ENCODE measurements at regions not wholly inside any gene's neighbourhood (a gene's known extent, or its start where the extent isn't known, plus 50 kb on each side); places are given as distances from the start of the nearest gene placed in this dataset.

- DNase-seq (peak in 1 of 6 donors; percentile 15), ATAC-seq (peak; percentile 20 to 76 (median 40)), FAIRE-seq (no peak)
- no peak overlapping the region for H3K4me3 ChIP-seq
- H3K4me1 ChIP-seq, result no peaks in the 10 kb centered on the region
- H3K27ac ChIP-seq, result peak overlapping the region in 1 of 4 donors; percentile 26
- no peak for TF ChIP-seq CTCF (IDR thresholded peaks at IDR 0.05)
- H3K36me3 ChIP-seq, result no peaks in the 10 kb centered on the region
- intact Hi-C loops (cut with DNase I), result no loop called here
- H3K27me3 ChIP-seq, result no peaks in the 10 kb centered on the region
- no peaks in the 10 kb centered on the region for H3K9me3 ChIP-seq
- whole genome bisulfite sequencing, 2 donors, result 27 to 37% methylated on average over 8 of the region's 8 CpGs
These were observed 344.4 kb downstream of the WDR11 start for GRCh38 chr10:121195524-121195910.

GRCh38 chr10:121199081-121199480 lies 347.9 kb downstream of the WDR11 start:
- Histone ChIP-seq H3K4me3 (no peak overlapping the region), H3K36me3 (no peaks in the 10 kb centered on the region), H3K27me3 (no peaks in the 10 kb centered on the region), H3K9me3 (no peaks in the 10 kb centered on the region), H3K4me1 (no peaks in the 10 kb centered on the region), H3K27ac (no peak overlapping the region)
- ATAC-seq, result no peak
- no peak for DNase-seq
- no peak for TF ChIP-seq CTCF (IDR thresholded peaks at IDR 0.05)
- intact Hi-C loops (cut with DNase I), result no loop called here
- FAIRE-seq, result no peak

DNA sequence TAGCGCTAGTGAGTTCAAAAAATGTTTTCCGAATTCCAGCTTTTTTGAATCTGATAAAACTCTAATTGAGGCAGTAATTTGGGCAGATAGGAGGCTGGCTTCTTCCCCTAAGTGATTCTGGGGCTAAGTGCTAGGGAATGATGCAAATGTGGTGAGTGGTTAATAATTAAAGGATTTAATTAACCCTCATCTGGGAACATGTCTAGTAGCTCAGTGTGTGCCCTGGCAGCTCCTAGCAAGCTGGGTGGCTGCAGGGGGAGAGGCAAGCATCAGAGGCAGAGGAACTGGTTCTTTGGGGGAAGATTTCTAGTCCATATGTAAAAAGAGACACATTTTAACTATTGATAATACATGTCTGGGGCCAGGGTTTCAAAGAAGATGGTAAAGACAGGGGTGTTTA lies 354.5 kb downstream of the WDR11 start:
- H3K36me3 ChIP-seq, result no peaks in the 10 kb centered on the region
- no peak overlapping the region for H3K4me3 ChIP-seq
- H3K27me3 ChIP-seq, result no peaks in the 10 kb centered on the region
- no peak for DNase-seq
- ATAC-seq, result peak in 2 of 4 donors; percentile 52 to 54
- WGBS, 2 donors, result 23 to 24% methylated on average over 2 of the region's 2 CpGs
- H3K27ac ChIP-seq, result no peak overlapping the region
- no peak for TF ChIP-seq CTCF (IDR thresholded peaks at IDR 0.05)
- FAIRE-seq, result no peak
- no peaks in the 10 kb centered on the region for H3K4me1 ChIP-seq
- intact Hi-C loops (cut with DNase I), result no loop called here
- H3K9me3 ChIP-seq, result no peaks in the 10 kb centered on the region

DNA sequence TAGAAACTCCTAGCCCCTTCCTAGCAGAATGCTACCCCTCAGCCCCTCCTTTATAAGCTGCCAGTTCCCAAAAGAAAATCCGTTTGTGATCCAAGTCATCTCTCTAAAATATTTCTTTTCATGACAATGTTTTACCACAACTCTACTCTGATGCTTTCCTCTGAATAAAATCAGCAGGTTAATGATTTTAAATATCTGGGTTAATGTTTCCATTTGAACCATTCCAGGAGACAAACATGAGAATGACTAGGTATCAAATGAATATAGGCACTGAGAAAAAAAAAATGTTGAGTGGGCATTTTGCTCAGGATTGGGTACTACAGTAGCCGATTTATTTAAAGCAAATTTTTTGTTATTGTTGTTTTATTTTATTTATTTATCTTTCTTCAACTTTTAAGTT lies 360.3 kb downstream of the WDR11 start:
- intact Hi-C loops (cut with DNase I), result no loop called here
- no peak for DNase-seq
- Histone ChIP-seq H3K4me3 (no peak overlapping the region), H3K27me3 (no peaks in the 10 kb centered on the region), H3K9me3 (no peaks in the 10 kb centered on the region), H3K4me1 (no peaks in the 10 kb centered on the region), H3K27ac (no peak overlapping the region), H3K36me3 (no peaks in the 10 kb centered on the region)
- 18 to 39% methylated on average over 2 of the region's 2 CpGs for WGBS, 2 donors
- FAIRE-seq, result no peak
- no peak for TF ChIP-seq CTCF (IDR thresholded peaks at IDR 0.05)
- ATAC-seq, result no peak

GRCh38 chr10:121213437-121213836 lies 362.3 kb downstream of the WDR11 start:
- DNase-seq, result no peak
- Histone ChIP-seq H3K36me3 (no peaks in the 10 kb centered on the region), H3K9me3 (no peaks in the 10 kb centered on the region), H3K4me3 (no peak overlapping the region), H3K27me3 (no peaks in the 10 kb centered on the region), H3K4me1 (no peaks in the 10 kb centered on the region), H3K27ac (no peak overlapping the region)
- intact Hi-C loops (cut with DNase I), result no loop called here
- ATAC-seq, result no peak
- 71 to 82% methylated on average over 4 of the region's 4 CpGs for WGBS, 2 donors
- no peak for TF ChIP-seq CTCF (IDR thresholded peaks at IDR 0.05)
- FAIRE-seq, result no peak
